ENCODE measurements at regions not wholly inside any gene's neighbourhood (a gene's known extent, or its start where the extent isn't known, plus 50 kb on each side); places are given as distances from the start of the nearest gene placed in this dataset.
"Not testable (repeated sequence)": the region's sequence is repeated elsewhere in the genome, so short reads cannot be mapped to it uniquely, and the experiment has no call there.

DNA sequence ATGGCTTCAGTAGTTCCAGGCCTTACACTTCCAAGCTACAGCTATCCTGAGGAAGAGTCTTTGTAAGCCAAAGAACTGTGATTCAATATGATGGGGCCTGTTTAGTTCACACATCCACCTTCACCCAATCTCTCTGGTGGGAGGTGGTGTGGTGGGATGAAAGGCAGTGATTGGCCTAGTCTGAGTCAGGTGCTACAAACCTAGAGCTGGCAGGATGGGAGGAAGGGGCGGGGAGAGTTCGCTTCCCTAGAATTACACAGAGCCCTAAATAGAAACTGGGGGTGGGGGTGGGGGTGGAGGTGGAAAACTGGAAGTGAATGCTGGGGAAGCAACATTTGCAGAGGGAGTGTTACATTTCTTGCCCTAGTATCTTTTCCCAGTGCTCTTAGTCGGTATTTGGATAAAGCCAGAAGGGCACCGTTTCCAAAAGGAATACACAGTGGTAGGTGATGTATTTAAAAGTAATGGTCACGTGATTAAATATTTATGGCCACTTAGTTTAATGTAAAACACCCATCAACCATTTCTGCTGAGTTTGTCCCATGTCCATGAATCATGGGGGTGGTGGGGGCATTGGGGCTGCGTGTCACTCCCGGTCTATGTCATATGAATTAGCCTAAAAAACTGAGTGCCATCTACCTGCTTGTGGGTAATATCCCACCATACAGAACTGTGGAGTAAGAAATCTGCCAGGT is 247.6 kb upstream of the PROK2 start:
- DNase-seq = no peak

- peak; percentile 23 for DNase-seq
Measured at GRCh38 chr3:72031581-72031980, 246.6 kb upstream of the PROK2 start.

DNA sequence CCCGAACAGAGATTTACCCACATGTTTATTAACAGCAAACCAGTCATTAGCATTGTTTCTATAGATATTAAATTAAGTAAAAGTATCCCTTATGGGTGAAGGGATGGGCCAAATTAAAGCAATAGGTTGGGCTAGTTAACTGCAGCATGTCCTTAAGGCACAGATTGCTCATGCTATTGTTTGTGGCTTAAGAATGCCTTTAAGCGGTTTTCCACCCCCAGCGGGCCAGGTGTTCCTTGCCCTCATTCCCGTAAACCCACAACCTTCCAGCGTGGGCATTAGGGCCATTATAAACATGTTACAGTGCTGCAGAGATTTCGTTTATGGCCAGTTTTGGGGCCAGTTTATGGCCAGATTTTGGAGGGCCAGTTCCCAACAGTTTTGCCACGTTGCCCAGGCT is 245.3 kb upstream of the PROK2 start:
- DNase-seq = not testable (repeated sequence)

- not testable (repeated sequence) for DNase-seq
Measured at GRCh38 chr3:72028726-72029125, 243.8 kb upstream of the PROK2 start.

GRCh38 chr3:72028307-72028706 is 243.4 kb upstream of the PROK2 start:
- not testable (repeated sequence) for DNase-seq

DNA sequence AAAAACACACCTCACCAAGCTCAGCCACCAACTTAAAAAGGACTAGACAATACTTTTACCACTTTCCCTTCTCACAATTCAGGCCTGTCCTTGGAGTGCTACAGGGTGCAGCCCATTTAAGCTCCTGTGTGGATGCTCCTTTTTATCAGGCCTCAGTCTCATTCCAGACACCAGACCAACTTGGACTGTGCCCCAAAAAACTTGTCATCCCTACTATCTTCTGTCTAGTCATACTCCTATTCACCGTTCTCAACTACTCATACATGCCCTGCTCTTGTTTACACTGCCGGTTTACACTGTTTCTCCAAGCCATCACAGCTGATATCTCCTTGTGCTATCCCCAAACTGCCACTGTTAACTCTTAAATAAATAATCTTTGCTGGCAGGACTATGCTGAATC is 242.8 kb upstream of the PROK2 start:
- DNase-seq = not testable (repeated sequence)

GRCh38 chr3:72022027-72022426 is 237.1 kb upstream of the PROK2 start:
- no peak for DNase-seq

DNA sequence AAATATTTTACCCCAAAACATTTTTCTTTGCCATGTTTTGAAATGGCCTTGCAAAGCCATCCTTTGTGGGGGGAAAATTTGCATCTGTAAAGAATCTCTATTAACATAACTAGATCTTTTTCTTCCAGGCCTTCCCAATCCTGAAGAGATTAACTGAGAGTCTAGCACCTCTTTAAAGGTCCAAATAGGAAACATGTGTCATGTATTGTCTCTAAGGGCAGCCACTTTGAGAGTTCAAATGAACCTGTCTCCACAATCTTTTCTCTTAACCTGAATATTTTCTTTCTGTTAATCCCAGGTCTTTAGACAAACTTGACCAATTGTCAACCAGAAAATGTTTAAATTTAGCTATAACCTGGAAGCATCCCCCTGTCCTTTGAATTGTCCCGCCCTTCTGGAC is 236.6 kb upstream of the PROK2 start:
- no peak for DNase-seq

DNA sequence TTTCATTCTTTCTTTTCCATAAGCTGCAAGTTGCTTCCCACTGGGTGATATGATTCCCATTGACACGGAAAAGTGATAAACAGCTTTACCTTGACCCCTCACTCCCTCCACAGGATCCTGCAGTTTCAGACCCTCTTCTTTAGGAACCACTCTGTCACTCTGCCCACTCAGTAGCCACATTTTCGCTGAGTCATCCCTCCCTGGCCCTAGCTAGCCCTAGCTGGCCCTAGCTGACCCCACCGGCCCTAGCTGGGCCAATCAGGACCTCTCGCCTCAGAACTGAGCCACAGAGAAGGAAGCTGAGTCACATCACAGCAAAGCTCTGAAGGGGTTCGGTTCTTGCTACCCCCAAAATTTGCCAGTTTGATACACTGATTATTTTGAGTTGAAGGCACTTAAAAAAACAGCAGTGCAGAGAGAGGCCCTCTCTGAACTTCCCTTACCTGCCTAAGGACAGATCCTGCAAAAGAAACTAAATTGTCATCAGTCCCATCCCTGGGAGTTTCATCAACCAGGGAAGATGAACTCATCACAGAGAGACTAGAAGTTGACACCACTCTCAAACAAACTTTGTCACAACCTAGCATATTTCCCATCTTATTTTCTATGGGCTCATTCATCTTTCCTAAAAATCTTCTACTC is 233.5 kb upstream of the PROK2 start:
- DNase-seq = no peak

- DNase-seq = no peak
Measured at GRCh38 chr3:72017935-72018334, 233.0 kb upstream of the PROK2 start.

GRCh38 chr3:72017311-72017710 is 232.4 kb upstream of the PROK2 start:
- DNase-seq = no peak

- no peak for DNase-seq
Measured at GRCh38 chr3:72015463-72015862, 230.5 kb upstream of the PROK2 start.

- DNase-seq = no peak
Measured at GRCh38 chr3:72013084-72013483, 228.1 kb upstream of the PROK2 start.

- DNase-seq = no peak
Measured at GRCh38 chr3:72012363-72012762, 227.4 kb upstream of the PROK2 start.

DNA sequence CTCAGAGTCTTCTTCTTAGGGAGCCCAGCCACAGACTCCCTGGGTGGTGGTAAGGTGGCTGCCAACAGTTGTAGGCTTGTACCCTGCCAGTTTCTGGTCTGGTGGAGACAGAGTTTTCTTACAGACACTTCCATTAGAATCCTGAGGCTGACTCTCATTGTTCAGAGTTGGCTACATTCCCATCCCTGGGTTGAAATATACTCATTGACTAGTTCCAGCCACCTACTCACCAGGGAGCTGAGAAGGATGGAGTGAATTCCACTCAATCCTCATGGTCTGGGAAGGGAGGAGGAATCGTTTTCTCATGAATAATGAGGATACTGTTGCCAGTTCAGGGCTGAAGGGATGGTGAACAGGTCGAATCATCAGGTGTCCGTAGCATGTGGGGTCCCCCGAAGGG is 226.5 kb upstream of the PROK2 start:
- no peak for DNase-seq

DNA sequence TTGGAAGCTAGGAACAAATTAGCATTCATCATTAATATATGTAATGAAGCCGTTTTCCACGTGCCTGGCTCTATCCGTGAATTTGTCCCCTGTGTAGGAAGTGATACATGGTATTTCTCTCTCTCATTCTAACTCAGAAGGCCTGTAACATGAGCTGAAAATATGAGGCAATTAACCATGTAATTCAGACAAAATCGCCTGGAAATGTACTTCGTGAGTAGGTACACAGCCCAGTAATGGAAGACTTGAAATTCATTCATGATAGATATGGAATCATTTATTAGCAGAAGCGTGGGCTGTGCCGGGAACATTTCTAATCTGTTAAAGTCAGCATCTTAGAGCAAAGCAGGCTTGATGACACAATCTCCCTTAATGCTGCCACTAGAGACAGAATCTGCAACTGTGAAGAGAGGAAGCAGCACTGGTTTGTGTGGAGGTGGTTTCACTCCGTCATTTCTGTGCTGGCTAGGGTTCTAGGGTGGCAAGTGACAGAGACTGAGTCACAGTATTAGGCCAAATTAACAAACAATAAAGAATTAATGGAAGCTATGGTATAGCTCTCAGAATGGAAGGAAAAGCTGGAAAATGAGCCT is 225.0 kb upstream of the PROK2 start:
- no peak for DNase-seq

DNA sequence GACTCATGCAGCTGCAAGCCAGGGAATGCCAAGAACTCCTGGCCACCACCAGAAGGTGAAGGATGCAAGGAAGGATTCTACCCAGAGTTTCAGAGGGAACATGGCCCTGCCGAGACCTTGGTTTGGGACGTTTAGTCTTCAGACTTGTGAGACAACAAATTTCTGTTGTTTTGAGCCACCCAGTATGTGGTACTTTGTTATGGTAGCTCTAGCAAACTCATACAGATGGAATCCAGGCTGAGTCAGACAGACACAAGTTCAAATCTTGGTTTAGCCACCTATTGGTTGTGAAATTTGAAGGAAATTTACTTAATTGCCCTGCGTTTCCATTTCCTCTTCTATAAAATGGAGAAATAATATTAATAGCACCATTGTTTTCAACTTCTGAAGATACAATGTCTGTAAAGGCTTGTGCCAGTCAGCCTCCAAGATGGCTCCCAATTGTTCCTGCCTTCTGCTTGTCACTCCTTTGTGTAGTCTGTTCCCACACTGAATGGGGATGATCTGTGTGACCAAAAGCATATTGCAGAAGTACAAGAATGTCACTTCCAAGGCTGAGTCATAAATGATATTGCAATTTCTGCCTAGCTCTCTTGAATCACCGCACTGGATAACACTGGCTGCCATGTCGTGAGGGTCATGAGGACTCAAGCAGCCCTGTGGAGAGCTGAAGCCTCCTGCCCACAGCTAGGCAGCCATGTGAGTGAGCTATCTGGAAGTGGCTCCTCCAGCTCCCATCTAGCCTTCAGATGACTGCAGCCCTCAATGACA is 223.5 kb upstream of the PROK2 start:
- DNase-seq = no peak

GRCh38 chr3:72006631-72007556 is 221.9 kb upstream of the PROK2 start:
- no peak for DNase-seq

- no peak for DNase-seq
Measured at GRCh38 chr3:72004749-72005292, 219.9 kb upstream of the PROK2 start.

- DNase-seq = no peak
Measured at GRCh38 chr3:72003936-72004335, 219.0 kb upstream of the PROK2 start.

GRCh38 chr3:72001758-72002157 is 216.8 kb upstream of the PROK2 start:
- no peak for DNase-seq

DNA sequence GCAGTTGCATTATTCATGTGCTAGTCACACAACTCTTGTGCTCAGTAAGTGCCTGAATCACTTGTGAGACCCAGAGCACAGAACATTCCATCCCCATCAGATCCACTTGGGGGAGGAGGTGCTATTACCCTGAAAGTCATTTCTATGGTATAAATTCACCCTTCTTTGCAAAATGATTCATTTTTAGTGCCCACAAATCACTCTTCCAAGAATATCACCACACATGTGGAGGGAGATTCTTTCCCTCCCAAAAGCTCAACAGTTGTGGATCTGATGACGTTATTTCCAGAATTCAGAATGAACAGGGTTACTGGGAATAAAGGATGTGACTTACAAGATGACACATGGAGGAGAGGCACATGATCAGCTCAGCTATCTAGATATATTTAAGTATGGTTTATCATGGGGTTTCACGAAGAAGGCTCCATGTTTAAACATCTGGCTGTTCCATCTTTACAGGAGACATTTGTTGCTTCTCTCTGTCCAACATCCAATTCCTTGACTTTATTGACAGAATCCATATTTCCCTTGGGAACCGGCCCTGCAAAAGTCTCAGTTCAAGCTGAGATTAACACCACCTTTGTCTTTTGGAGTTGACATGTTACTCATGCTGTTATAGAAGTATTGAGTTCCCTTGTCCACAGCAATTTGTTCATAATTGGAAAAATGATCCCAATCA is 214.2 kb upstream of the PROK2 start:
- no peak for DNase-seq
